HG03064 (cell line): ENCODE measurements at regions not wholly inside any gene's neighbourhood (a gene's known extent, or its start where the extent isn't known, plus 50 kb on each side); places are given as distances from the start of the nearest gene placed in this dataset.
"Not testable (repeated sequence)": the region's sequence is repeated elsewhere in the genome, so short reads cannot be mapped to it uniquely, and the experiment has no call there.

Experiments used
- ATAC-seq: cut with Tn5 transposase; IDR thresholded peaks from one replicate; pipeline ENCODE4 v1.9.1; 2021; ENCODE audit warnings: low read depth; ENCODE audit not compliant: unreplicated experiment

DNA sequence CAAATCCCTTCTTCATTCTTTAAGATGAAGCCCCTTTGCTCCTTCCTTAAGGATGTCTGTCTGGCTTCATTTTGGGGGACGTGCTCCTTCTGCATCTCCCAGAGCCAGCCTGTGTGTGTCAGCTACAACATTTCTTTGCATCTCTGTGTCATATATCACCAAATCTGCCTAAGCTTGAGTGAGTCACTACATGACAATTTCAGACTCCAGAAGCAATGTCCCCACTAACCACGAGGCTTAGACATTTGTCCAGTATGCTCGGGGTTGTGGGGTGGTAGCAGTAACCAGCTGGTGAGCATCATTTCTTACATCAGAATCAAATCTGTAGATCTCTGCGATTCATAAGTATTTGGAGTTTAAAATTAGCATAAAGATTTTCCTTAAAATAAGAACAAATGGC, 54.1 kb upstream of the USP14 start:
- ATAC-seq = not testable (repeated sequence)

DNA sequence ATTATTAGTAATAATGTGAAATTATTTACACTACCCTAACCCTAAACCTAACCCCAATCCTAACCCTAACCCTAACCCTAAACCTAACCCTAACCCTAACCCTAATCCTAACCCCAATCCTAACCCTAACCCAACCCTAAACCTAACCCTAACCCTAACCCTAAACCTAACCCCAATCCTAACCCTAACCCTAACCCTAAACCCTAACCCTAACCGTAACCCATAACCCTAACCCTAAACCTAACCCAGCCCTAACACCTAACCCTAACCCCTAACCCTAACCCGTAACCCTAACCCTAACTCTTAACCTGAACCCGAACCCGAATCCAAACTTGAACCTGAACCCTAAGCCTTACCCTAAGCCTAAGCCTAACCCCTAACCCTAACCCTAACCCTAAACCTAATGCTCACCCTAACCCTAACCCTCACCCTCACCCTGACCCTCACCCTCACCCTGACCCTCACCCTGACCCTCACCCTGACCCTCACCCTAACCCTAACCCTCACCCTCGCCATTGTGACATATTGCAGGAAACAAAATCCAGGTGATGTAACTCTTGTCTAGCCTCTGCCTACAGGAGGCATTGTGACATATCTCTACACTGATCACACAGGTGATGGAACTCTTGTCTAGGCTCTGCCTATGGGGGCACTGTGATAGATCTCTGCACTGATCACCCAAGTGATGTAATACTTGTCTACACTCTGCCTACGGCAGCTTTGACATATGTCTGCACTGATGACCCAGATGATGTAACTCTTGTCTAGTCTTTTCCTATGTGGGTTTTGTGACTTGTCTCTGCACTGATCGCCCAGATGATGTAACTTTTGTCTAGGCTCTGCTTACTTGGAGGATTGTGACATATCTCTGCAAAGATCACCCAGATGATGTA, 53.0 kb upstream of the USP14 start:
- not testable (repeated sequence) for ATAC-seq

DNA sequence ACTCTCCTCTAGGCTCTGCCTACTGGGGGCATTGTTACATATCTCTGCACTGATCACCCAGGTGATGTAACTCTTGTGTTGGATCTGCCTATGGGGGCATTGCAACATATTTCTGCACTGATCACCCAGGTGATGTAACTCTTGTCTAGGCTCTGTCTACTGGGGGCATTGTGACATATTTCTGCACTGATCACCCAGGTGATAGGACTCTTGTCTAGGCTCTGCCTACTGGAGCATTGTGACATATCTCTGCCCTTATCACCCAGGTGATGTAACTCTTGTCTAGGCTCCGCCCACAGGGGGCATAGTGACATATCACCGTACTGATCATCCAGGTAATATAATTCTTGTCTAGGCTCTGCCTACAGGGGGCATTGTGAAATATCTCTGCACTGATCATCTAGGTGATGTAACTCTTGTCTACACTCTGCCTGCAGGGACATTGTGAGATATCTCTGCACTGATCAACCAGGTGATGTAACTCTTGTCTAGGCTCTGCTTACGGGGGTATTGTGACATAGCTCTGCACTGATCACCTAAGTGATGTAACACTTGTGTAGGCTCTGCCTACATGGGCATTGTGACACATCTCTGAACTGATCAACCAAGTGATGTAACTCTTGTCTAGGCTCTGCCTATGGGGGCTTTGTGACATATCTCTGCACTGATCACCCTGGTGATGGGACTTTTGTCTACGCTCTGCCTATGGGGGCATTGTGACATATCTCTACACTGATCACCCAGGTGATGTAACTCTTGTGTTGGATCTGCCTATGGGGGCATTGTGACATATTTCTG, 52.1 kb upstream of the USP14 start:
- ATAC-seq = not testable (repeated sequence)

DNA sequence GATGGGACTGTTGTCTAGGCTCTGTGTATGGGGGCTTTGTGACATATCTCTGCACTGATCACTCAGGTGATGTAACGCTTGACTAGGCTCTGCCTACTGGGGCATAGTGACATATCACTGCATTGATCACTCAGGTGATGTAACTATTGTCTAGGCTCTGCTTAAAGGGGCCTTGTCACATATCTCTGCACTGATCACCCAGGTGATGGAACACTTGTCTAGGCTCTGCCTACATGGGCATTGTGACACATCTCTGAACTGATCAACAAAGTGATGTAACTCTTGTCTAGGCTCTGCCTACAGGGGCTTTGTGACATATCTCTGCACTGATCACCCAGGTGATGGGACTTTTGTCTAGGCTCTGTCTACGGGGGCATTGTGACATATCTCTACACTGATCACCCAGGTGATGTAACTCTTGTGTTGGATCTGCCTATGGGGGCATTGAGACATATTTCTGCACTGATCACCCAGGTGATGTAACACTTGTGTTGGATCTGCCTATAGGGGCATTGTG, 51.4 kb upstream of the USP14 start:
- ATAC-seq = not testable (repeated sequence)

DNA sequence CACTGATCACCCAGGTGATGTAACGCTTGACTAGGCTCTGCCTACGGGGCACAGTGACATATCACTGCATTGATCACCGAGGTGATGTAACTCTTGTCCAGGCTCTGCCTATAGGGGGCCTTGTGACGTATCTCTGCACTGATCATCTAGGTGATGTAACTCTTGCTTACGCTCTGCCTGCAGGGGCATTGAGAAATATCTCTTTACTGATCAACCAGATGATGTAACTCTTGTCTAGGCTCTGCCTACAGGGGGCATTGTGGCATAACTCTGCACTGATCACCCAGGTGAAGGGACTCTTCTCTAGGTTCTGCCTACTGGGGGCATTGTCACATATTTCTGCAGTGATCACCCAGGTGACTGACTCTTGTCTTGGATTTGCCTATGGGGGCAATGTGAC, 50.9 kb upstream of the USP14 start:
- not testable (repeated sequence) for ATAC-seq

DNA sequence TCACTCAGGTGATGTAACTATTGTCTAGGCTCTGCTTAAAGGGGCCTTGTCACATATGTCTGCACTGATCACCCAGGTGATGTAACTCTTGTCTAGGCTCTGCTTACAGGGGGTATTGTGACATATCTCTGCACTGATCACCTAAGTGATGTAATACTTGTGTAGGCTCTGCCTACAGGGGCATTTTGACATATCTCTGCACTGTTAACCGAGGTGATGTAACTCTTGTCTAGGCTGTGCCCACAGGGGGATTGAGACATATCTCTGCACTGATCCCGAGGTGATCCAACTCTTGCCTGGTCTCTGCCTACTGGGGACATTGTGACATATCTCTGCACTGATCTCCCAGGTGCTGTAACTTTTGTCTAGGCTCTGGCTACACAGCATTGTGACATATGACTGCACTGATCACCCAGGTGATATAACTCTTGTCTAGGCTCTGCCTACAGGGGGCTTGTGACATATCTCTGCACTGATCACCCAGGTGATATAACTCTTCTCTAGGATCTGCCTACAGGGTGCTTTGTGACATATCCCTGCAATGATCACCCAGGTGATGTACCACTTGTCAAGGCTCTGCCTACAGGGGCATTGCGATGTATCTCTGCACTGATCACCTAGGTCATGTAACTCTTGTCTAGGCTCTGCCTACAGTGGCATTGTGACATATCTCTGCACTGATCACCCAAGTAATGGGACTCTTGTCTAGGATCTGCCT, 50.3 kb upstream of the USP14 start:
- ATAC-seq = peak; percentile 53
